NCI-H128 (cell line): ENCODE measurements at regions not wholly inside any gene's neighbourhood (a gene's known extent, or its start where the extent isn't known, plus 50 kb on each side); places are given as distances from the start of the nearest gene placed in this dataset.

Experiments
- DNase-seq: peaks from one replicate; lab custom pipeline; 2025; ENCODE audit not compliant: unreplicated experiment; lab: John Stamatoyannopoulos, UW

- DNase-seq: no peak
Measured at GRCh38 chr13:40207001-40207478, 459.4 kb downstream of the FOXO1 start.

- no peak for DNase-seq
Measured at GRCh38 chr13:40208517-40208916, 457.9 kb downstream of the FOXO1 start.

- no peak for DNase-seq
Measured at GRCh38 chr13:40210865-40211585, 455.4 kb downstream of the FOXO1 start.

GRCh38 chr13:40211586-40211968 lies 454.9 kb downstream of the FOXO1 start:
- no peak for DNase-seq

- DNase-seq: no peak
Measured at GRCh38 chr13:40213779-40214178, 452.7 kb downstream of the FOXO1 start.

- DNase-seq: no peak
Measured at GRCh38 chr13:40215311-40215710, 451.1 kb downstream of the FOXO1 start.

GRCh38 chr13:40215747-40216146 lies 450.7 kb downstream of the FOXO1 start:
- no peak for DNase-seq

GRCh38 chr13:40217675-40218074 lies 448.8 kb downstream of the FOXO1 start:
- no peak for DNase-seq

- DNase-seq: no peak
Measured at GRCh38 chr13:40220299-40220935, 446.0 kb downstream of the FOXO1 start.

GRCh38 chr13:40221131-40221459 lies 445.3 kb downstream of the FOXO1 start:
- no peak for DNase-seq

- DNase-seq: no peak
Measured at GRCh38 chr13:40221460-40222201, 444.8 kb downstream of the FOXO1 start.

- no peak for DNase-seq
Measured at GRCh38 chr13:40223585-40223984, 442.9 kb downstream of the FOXO1 start.

- DNase-seq: no peak
Measured at GRCh38 chr13:40228496-40228895, 437.9 kb downstream of the FOXO1 start.

GRCh38 chr13:40228990-40229389 lies 437.5 kb downstream of the FOXO1 start:
- no peak for DNase-seq

- no peak for DNase-seq
Measured at GRCh38 chr13:40230833-40231266, 435.6 kb downstream of the FOXO1 start.

GRCh38 chr13:40231311-40231710 lies 435.1 kb downstream of the FOXO1 start:
- DNase-seq: no peak

- DNase-seq: no peak
Measured at GRCh38 chr13:40231751-40232150, 434.7 kb downstream of the FOXO1 start.

GRCh38 chr13:40232311-40233040 lies 434.0 kb downstream of the FOXO1 start:
- DNase-seq: no peak

- DNase-seq: no peak
Measured at GRCh38 chr13:40233731-40234195, 432.7 kb downstream of the FOXO1 start.

- no peak for DNase-seq
Measured at GRCh38 chr13:40235160-40235796, 431.2 kb downstream of the FOXO1 start.
